ENCODE measurements at regions not wholly inside any gene's neighbourhood (a gene's known extent, or its start where the extent isn't known, plus 50 kb on each side); places are given as distances from the start of the nearest gene placed in this dataset.

- CTCF ChIA-PET: no interaction called here
- intact Hi-C loops (cut with micrococcal nuclease): loop anchor here (2.0 kb wide), 1 partner anchor 68 kb away; no protein-coding TSS in a partner anchor
- POLR2A ChIA-PET (ENCODE audit: unreplicated experiment): no interaction called here
- Histone ChIP-seq H3K9me3 (ENCODE audit: low read length) (no peaks in the 10 kb centered on the region), H3K9me2 (replicated peaks; ENCODE audit: low read length) (no peaks in the 10 kb centered on the region), H3K27ac (ENCODE audit: low read length) (peak overlapping the region; percentile 65), H2AFZ (ENCODE audit: low read length) (peak overlapping the region; percentile 85), H3K36me3 (ENCODE audit: low read depth, low read length) (no peaks in the 10 kb centered on the region), H3K4me1 (ENCODE audit: insufficient read depth, low read length) (peaks cover 14% of the 10 kb centered on the region), H3K4me2 (ENCODE audit: low read length) (peak overlapping the region; percentile 89), H3K79me2 (ENCODE audit: low read length) (peaks cover 49% of the 10 kb centered on the region), H4K20me1 (ENCODE audit: low read length) (peaks cover 23% of the 10 kb centered on the region; the same call in 1 of the 2 replicates), H3K9ac (ENCODE audit: low read length) (peak overlapping the region; percentile 98), H3K4me3 (ENCODE audit: low read length) (peak overlapping the region; percentile 99), H3F3A (ENCODE audit: low read length, unreplicated experiment) (no peaks in the 10 kb centered on the region), H3K27me3 (ENCODE audit: low read length) (no peaks in the 10 kb centered on the region)
- DNase-seq (peak; percentile 65), ATAC-seq (peak; percentile 63)
- BruUV-seq (replicated peaks): no TSS peak
- TF ChIP-seq EZH2phosphoT487 (IDR thresholded peaks at IDR 0.05; ENCODE audit: borderline replicate concordance, low read length) (no peak), EZH2 (IDR thresholded peaks at IDR 0.05; ENCODE audit: low read length, unreplicated experiment) (no peak), CTCF (conservative IDR thresholded peaks at IDR 0.05; ENCODE audit: low read depth, low read length) (no peak)
Observed at GRCh38 chr9:110048403-110048975, 159.5 kb downstream of the C9orf152 start.

GRCh38 chr9:110048976-110049698, 158.8 kb downstream of the C9orf152 start:
- Histone ChIP-seq H3K27ac (ENCODE audit: low read length) (peak overlapping the region; percentile 65), H3K79me2 (ENCODE audit: low read length) (peaks cover 55% of the 10 kb centered on the region), H4K20me1 (ENCODE audit: low read length) (peaks cover 23% of the 10 kb centered on the region; the same call in 1 of the 2 replicates), H3K9me3 (ENCODE audit: low read length) (no peaks in the 10 kb centered on the region), H3F3A (ENCODE audit: low read length, unreplicated experiment) (no peaks in the 10 kb centered on the region), H3K9me2 (replicated peaks; ENCODE audit: low read length) (no peaks in the 10 kb centered on the region), H2AFZ (ENCODE audit: low read length) (peak overlapping the region; percentile 85), H3K4me1 (ENCODE audit: insufficient read depth, low read length) (peaks cover 14% of the 10 kb centered on the region), H3K4me2 (ENCODE audit: low read length) (peak overlapping the region; percentile 89), H3K4me3 (ENCODE audit: low read length) (peak overlapping the region; percentile 99), H3K9ac (ENCODE audit: low read length) (peak overlapping the region; percentile 98), H3K27me3 (ENCODE audit: low read length) (no peaks in the 10 kb centered on the region), H3K36me3 (ENCODE audit: low read depth, low read length) (no peaks in the 10 kb centered on the region)
- DNase-seq (peak; percentile 35), ATAC-seq (peak; percentile 41)
- CTCF ChIA-PET: interaction anchor here (0.9 kb wide), 1 partner anchor 146 kb away, joined by 7 read pairs; no protein-coding TSS in a partner anchor
- TSS peak; percentile 55 for BruUV-seq (replicated peaks)
- intact Hi-C loops (cut with micrococcal nuclease): loop anchor here (2.0 kb wide), 1 partner anchor 68 kb away; no protein-coding TSS in a partner anchor
- TF ChIP-seq EZH2 (IDR thresholded peaks at IDR 0.05; ENCODE audit: low read length, unreplicated experiment) (no peak), CTCF (conservative IDR thresholded peaks at IDR 0.05; ENCODE audit: low read depth, low read length) (no peak), EZH2phosphoT487 (IDR thresholded peaks at IDR 0.05; ENCODE audit: borderline replicate concordance, low read length) (no peak)
- POLR2A ChIA-PET (ENCODE audit: unreplicated experiment): no interaction called here

Data from PC-3 (cell line).